Fibroblast of the aortic adventitia (primary cell): ENCODE measurements at regions not wholly inside any gene's neighbourhood (a gene's known extent, or its start where the extent isn't known, plus 50 kb on each side); places are given as distances from the start of the nearest gene placed in this dataset.
A peak's percentile ranks its signal among the peaks of the same experiment; 100 is the strongest.

Experiments used
- DNase-seq: peaks from one replicate; pipeline ENCODE4 v3.0.0-alpha.2; 2010; ENCODE audit warnings: low read depth
- H3K4me3 ChIP-seq: 2 replicates; pipeline ENCODE4 v1.5.1; 2011; ENCODE audit warnings: low read depth, mild to moderate bottlenecking, control low read depth, low read length, moderate library complexity
- TF ChIP-seq, protein P1 (sequence below): IDR thresholded peaks from 2 replicates; pipeline ENCODE4 v1.5.1; 2011; ENCODE audit warnings: mild to moderate bottlenecking, low read length, control low read depth, inconsistent platforms; ENCODE audit not compliant: insufficient read depth

- TF ChIP-seq, protein P1, sequence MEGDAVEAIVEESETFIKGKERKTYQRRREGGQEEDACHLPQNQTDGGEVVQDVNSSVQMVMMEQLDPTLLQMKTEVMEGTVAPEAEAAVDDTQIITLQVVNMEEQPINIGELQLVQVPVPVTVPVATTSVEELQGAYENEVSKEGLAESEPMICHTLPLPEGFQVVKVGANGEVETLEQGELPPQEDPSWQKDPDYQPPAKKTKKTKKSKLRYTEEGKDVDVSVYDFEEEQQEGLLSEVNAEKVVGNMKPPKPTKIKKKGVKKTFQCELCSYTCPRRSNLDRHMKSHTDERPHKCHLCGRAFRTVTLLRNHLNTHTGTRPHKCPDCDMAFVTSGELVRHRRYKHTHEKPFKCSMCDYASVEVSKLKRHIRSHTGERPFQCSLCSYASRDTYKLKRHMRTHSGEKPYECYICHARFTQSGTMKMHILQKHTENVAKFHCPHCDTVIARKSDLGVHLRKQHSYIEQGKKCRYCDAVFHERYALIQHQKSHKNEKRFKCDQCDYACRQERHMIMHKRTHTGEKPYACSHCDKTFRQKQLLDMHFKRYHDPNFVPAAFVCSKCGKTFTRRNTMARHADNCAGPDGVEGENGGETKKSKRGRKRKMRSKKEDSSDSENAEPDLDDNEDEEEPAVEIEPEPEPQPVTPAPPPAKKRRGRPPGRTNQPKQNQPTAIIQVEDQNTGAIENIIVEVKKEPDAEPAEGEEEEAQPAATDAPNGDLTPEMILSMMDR = no peak
- no peak overlapping the region for H3K4me3 ChIP-seq
- DNase-seq = no peak
Observed at GRCh38 chr1:244212797-244213475, 161.9 kb downstream of the ZBTB18 start.

- TF ChIP-seq, protein P1 = no peak
- H3K4me3 ChIP-seq = no peak overlapping the region
- peak; percentile 61 for DNase-seq
Observed at GRCh38 chr1:244214009-244214967, 163.2 kb downstream of the ZBTB18 start.

DNA sequence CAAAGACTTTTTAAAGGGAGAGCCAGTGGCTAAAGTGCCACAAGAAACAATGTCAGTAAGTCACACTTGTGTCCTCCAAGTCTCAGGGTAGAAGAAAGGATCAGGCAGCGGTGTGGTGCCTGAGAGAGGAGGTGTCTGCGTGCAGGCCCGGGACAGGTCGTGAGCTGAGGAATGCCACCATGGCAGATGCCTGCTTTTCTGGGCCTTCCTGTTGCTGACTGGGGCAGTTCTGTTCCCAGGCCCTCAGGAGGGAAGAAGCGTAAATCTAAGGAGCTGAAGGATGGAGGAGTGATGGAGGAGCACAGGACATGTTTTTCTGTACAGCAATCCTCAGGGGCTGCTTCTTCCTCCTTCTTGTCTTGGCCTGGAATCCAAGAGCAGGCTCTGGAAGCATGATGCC, 165.8 kb downstream of the ZBTB18 start:
- H3K4me3 ChIP-seq = no peak overlapping the region
- TF ChIP-seq, protein P1 = no peak
- DNase-seq = no peak

GRCh38 chr1:244217711-244218110, 166.6 kb downstream of the ZBTB18 start:
- no peak overlapping the region for H3K4me3 ChIP-seq
- TF ChIP-seq, protein P1 = no peak
- no peak for DNase-seq

GRCh38 chr1:244218220-244218619, 167.1 kb downstream of the ZBTB18 start:
- H3K4me3 ChIP-seq = no peak overlapping the region
- TF ChIP-seq, protein P1 = no peak
- DNase-seq = no peak

DNA sequence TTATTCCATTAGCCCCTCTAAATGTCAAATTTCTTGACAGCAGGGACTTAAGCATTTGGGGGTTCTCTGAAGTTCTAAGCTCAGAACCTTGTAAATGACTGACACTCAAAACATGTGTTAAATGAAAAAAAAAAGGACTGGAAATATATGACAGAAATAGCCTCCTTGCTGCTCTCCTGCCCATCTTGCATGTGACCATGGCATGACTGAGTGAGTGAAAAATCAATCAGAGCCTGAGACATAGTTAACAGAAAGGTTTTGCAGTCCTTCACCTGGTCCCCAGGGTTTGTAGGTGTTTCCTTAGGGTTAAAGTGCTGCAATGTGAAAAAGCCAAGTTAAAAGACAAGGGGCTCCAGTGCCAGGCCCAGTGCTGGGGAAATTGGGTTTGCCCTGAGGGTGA, 168.1 kb downstream of the ZBTB18 start:
- TF ChIP-seq, protein P1 = no peak
- no peak overlapping the region for H3K4me3 ChIP-seq
- no peak for DNase-seq
